ENCODE measurements at regions not wholly inside any gene's neighbourhood (a gene's known extent, or its start where the extent isn't known, plus 50 kb on each side); places are given as distances from the start of the nearest gene placed in this dataset.
"Not testable (repeated sequence)": the region's sequence is repeated elsewhere in the genome, so short reads cannot be mapped to it uniquely, and the experiment has no call there.

- no peak for DNase-seq (ENCODE audit: low read depth)
- no peak overlapping the region for H3K4me3 ChIP-seq (ENCODE audit: low read depth, low read length)
- in situ Hi-C loops (cut with HindIII; ENCODE audit: low sequenced_read_pairs), result no loop called here
- TF ChIP-seq CTCF (IDR thresholded peaks at IDR 0.05; ENCODE audit: low read depth, low read length, missing control alignments), result no peak
These were observed 504.5 kb upstream of the ITGA1 start for GRCh38 chr5:52283221-52283620.

- in situ Hi-C loops (cut with HindIII; ENCODE audit: low sequenced_read_pairs), result no loop called here
- TF ChIP-seq CTCF (IDR thresholded peaks at IDR 0.05; ENCODE audit: low read depth, low read length, missing control alignments), result no peak
- DNase-seq (ENCODE audit: low read depth), result no peak
- no peak overlapping the region for H3K4me3 ChIP-seq (ENCODE audit: low read depth, low read length)
These were observed 486.9 kb upstream of the ITGA1 start for GRCh38 chr5:52300703-52301372.

GRCh38 chr5:52304816-52305215 lies 482.9 kb upstream of the ITGA1 start:
- DNase-seq (ENCODE audit: low read depth); H3K4me3 ChIP-seq (ENCODE audit: low read depth, low read length); in situ Hi-C loops (cut with HindIII; ENCODE audit: low sequenced_read_pairs): not testable (repeated sequence)

GRCh38 chr5:52328220-52328806 lies 459.4 kb upstream of the ITGA1 start:
- DNase-seq (ENCODE audit: low read depth), result no peak
- TF ChIP-seq CTCF (IDR thresholded peaks at IDR 0.05; ENCODE audit: low read depth, low read length, missing control alignments), result no peak
- in situ Hi-C loops (cut with HindIII; ENCODE audit: low sequenced_read_pairs), result no loop called here
- no peak overlapping the region for H3K4me3 ChIP-seq (ENCODE audit: low read depth, low read length)

GRCh38 chr5:52331725-52332124 lies 456.0 kb upstream of the ITGA1 start:
- TF ChIP-seq CTCF (IDR thresholded peaks at IDR 0.05; ENCODE audit: low read depth, low read length, missing control alignments), result no peak
- in situ Hi-C loops (cut with HindIII; ENCODE audit: low sequenced_read_pairs), result no loop called here

GRCh38 chr5:52334367-52334766 lies 453.3 kb upstream of the ITGA1 start:
- DNase-seq (ENCODE audit: low read depth), result no peak
- in situ Hi-C loops (cut with HindIII; ENCODE audit: low sequenced_read_pairs), result no loop called here
- no peak overlapping the region for H3K4me3 ChIP-seq (ENCODE audit: low read depth, low read length)
- TF ChIP-seq CTCF (IDR thresholded peaks at IDR 0.05; ENCODE audit: low read depth, low read length, missing control alignments), result no peak

More at GRCh38 chr5:52331725-52332124, 456.0 kb upstream of the ITGA1 start:
- H3K4me3 ChIP-seq (ENCODE audit: low read depth, low read length), result no peak overlapping the region
- DNase-seq (ENCODE audit: low read depth), result no peak

- TF ChIP-seq CTCF (IDR thresholded peaks at IDR 0.05; ENCODE audit: low read depth, low read length, missing control alignments), result no peak
- no peak for DNase-seq (ENCODE audit: low read depth)
- in situ Hi-C loops (cut with HindIII; ENCODE audit: low sequenced_read_pairs), result no loop called here
- H3K4me3 ChIP-seq (ENCODE audit: low read depth, low read length), result no peak overlapping the region
These were observed 448.4 kb upstream of the ITGA1 start for GRCh38 chr5:52339285-52339684.
